H1 (cell line): ENCODE measurements at regions not wholly inside any gene's neighbourhood (a gene's known extent, or its start where the extent isn't known, plus 50 kb on each side); places are given as distances from the start of the nearest gene placed in this dataset.
"Not testable (repeated sequence)": the region's sequence is repeated elsewhere in the genome, so short reads cannot be mapped to it uniquely, and the experiment has no call there.

ENCODE experiments used
- CTCF ChIA-PET: fragments of 300-600 bp; sonication (Branson Sonifier 250); formaldehyde crosslinking; loops from one replicate; lab custom pipeline; 2021; ENCODE audit not compliant: partially characterized antibody; lab: Charles Lee
- POLR2A ChIA-PET: fragments of 300-600 bp; sonication (Branson Sonifier 250); formaldehyde crosslinking; loops from one replicate; lab custom pipeline; 2021; ENCODE audit warnings: inconsistent platforms; ENCODE audit not compliant: partially characterized antibody; lab: Charles Lee
- DNase-seq, 2 experiments: peaks; one replicate each; pipeline versions ENCODE4 v3.0.0 to v3.0.0-alpha.2; 2010 to 2022; ENCODE audit warnings: low spot score in 2 of 2, low read depth in 1 of 2, mixed read lengths in 1 of 2
- FAIRE-seq: peaks from 2 replicates; lab custom pipeline; 2011; peaks lifted over from hg19 to GRCh38; lab: Jason Lieb, UNC
- H2AFZ ChIP-seq: 2 replicates; pipeline ENCODE4 v1.8.1; 2012; ENCODE audit warnings: low read length, inconsistent platforms
- H2AK5ac ChIP-seq: 2 replicates; pipeline ENCODE4 v1.6.1; 2013; ENCODE audit warnings: low read depth, low read length
- H2BK120ac ChIP-seq: replicated peaks from 2 replicates; pipeline ENCODE3; 2013; ENCODE audit warnings: low read depth, low read length, inconsistent platforms
- H2BK12ac ChIP-seq: 2 replicates; pipeline ENCODE4 v1.6.1; 2013; ENCODE audit warnings: low read depth, low read length
- H2BK15ac ChIP-seq: 2 replicates; pipeline ENCODE4 v1.6.1; 2013; ENCODE audit warnings: low read length
- H2BK20ac ChIP-seq: 2 replicates; pipeline ENCODE4 v1.6.1; 2013; ENCODE audit warnings: low read length
- H2BK5ac ChIP-seq: 2 replicates; pipeline ENCODE4 v1.6.1; 2013; ENCODE audit warnings: low read depth, low read length
- H3K14ac ChIP-seq: 2 replicates; pipeline ENCODE4 v1.6.1; 2013; ENCODE audit warnings: inconsistent platforms; ENCODE audit not compliant: insufficient read length
- H3K18ac ChIP-seq: 2 replicates; pipeline ENCODE4 v1.6.1; 2013; ENCODE audit warnings: low read length; ENCODE audit errors: extremely low read depth
- H3K23ac ChIP-seq: 2 replicates; pipeline ENCODE4 v1.6.1; 2013; ENCODE audit warnings: inconsistent platforms; ENCODE audit not compliant: insufficient read length
- H3K23me2 ChIP-seq: 2 replicates; pipeline ENCODE4 v1.6.1; 2013; ENCODE audit warnings: low read depth, low read length
- H3K27ac ChIP-seq: 2 replicates; pipeline ENCODE4 v1.6.1; 2011; ENCODE audit warnings: low read depth, low read length, inconsistent platforms
- H3K27me3 ChIP-seq, 4 experiments: replicated peaks in 1 of 4; 1 replicate in 1 of 4; 2 replicates in 3 of 4; pipeline versions ENCODE4 v1.6.1 to v1.8.1; 2011 to 2013; ENCODE audit warnings: low read length in 3 of 4, mild to moderate bottlenecking in 3 of 4, inconsistent platforms in 2 of 4, mixed read lengths in 2 of 4, moderate library complexity in 1 of 4; ENCODE audit not compliant: control insufficient read depth in 3 of 4, insufficient read depth in 3 of 4; ENCODE audit errors: extremely low read depth in 1 of 4
- H3K36me3 ChIP-seq, 4 experiments: 2 replicates each; pipeline versions ENCODE4 v1.6.1 to v1.8.1; 2011 to 2013; ENCODE audit warnings: mild to moderate bottlenecking in 4 of 4, low read length in 3 of 4, moderate library complexity in 2 of 4, control low read depth in 1 of 4, inconsistent platforms in 1 of 4; ENCODE audit not compliant: insufficient read depth in 4 of 4, control insufficient read depth in 2 of 4
- H3K4ac ChIP-seq: replicated peaks from 2 replicates; pipeline ENCODE3; 2013; ENCODE audit warnings: low read length, low read depth, mixed read lengths, inconsistent platforms; ENCODE audit not compliant: insufficient read length
- H3K4me1 ChIP-seq, 4 experiments: replicated peaks in 1 of 4; 1 replicate in 1 of 4; 2 replicates in 3 of 4; pipeline versions ENCODE4 v1.6.1 to v1.8.1; 2011 to 2013; ENCODE audit warnings: low read length in 3 of 4, inconsistent platforms in 2 of 4, mixed read lengths in 1 of 4; ENCODE audit not compliant: insufficient read depth in 4 of 4, control insufficient read depth in 3 of 4
- H3K4me2 ChIP-seq, 2 experiments: 2 replicates each; pipeline versions ENCODE4 v1.6.1 to v1.8.1; 2011 to 2013; ENCODE audit warnings: low read depth in 2 of 2, low read length in 2 of 2, control low read depth in 1 of 2, inconsistent platforms in 1 of 2, mild to moderate bottlenecking in 1 of 2; ENCODE audit not compliant: insufficient read depth in 1 of 2
- H3K4me3 ChIP-seq, 4 experiments: fragments of 200-600, 300-600 bp in 1 of 4; sonication (generic), shearing (Covaris generic), sonication (Bioruptor Twin) in 1 of 4; 2 replicates each; pipeline versions ENCODE4 v1.5.1 to v1.8.1; 2011 to 2016; ENCODE audit warnings: low read length in 4 of 4, low read depth in 3 of 4, control low read depth in 2 of 4, inconsistent platforms in 2 of 4, mild to moderate bottlenecking in 2 of 4, mixed read lengths in 1 of 4, moderate library complexity in 1 of 4; ENCODE audit not compliant: insufficient read depth in 2 of 4; ENCODE audit errors: extremely low read depth in 1 of 4
- H3K56ac ChIP-seq: replicated peaks from 2 replicates; pipeline ENCODE3; 2013; ENCODE audit warnings: low read depth, mild to moderate bottlenecking, mixed read lengths, low read length, inconsistent platforms; ENCODE audit not compliant: insufficient read length
- H3K79me1 ChIP-seq: 2 replicates; pipeline ENCODE4 v1.6.1; 2013; ENCODE audit warnings: low read depth, low read length, control low read depth
- H3K79me2 ChIP-seq, 2 experiments: 2 replicates each; pipeline versions ENCODE4 v1.6.1 to v1.8.1; 2012 to 2013; ENCODE audit warnings: low read length in 2 of 2, mild to moderate bottlenecking in 2 of 2, inconsistent platforms in 1 of 2; ENCODE audit not compliant: insufficient read depth in 2 of 2, control insufficient read depth in 1 of 2
- H3K9ac ChIP-seq, 4 experiments: replicated peaks in 1 of 4; 1 replicate in 1 of 4; 2 replicates in 3 of 4; pipeline versions ENCODE4 v1.6.1 to v1.8.1; 2011 to 2013; ENCODE audit warnings: low read depth in 3 of 4, low read length in 3 of 4, control low read depth in 2 of 4, mild to moderate bottlenecking in 2 of 4, moderate library complexity in 2 of 4, inconsistent platforms in 1 of 4; ENCODE audit errors: extremely low read depth in 1 of 4
- H3K9me3 ChIP-seq, 2 experiments: 2 replicates each; pipeline versions ENCODE4 v1.6.1 to v1.8.1; 2012 to 2013; ENCODE audit warnings: mild to moderate bottlenecking in 2 of 2, moderate library complexity in 2 of 2, control low read depth in 1 of 2, inconsistent platforms in 1 of 2, low read depth in 1 of 2, low read length in 1 of 2, mixed read lengths in 1 of 2; ENCODE audit not compliant: insufficient read depth in 2 of 2
- H4K20me1 ChIP-seq, 2 experiments: replicated peaks in 1 of 2; 2 replicates each; pipeline versions ENCODE3 to v1.8.1; 2011 to 2013; ENCODE audit warnings: inconsistent platforms in 2 of 2, low read length in 2 of 2, mild to moderate bottlenecking in 1 of 2; ENCODE audit not compliant: insufficient read depth in 2 of 2, control insufficient read depth in 1 of 2
- H4K5ac ChIP-seq: 2 replicates; pipeline ENCODE4 v1.6.1; 2013; ENCODE audit warnings: low read length, low read depth, mixed read lengths, inconsistent platforms; ENCODE audit not compliant: insufficient read length
- H4K8ac ChIP-seq: 2 replicates; pipeline ENCODE4 v1.8.0; 2013; ENCODE audit warnings: mild to moderate bottlenecking, moderate library complexity, low read length, inconsistent platforms; ENCODE audit not compliant: insufficient read depth; ENCODE audit errors: extremely low read depth
- H4K91ac ChIP-seq: replicated peaks from 2 replicates; pipeline ENCODE3; 2013; ENCODE audit warnings: low read length, mixed read lengths, inconsistent platforms; ENCODE audit not compliant: insufficient read length
- NANOG ChIP-seq: IDR thresholded peaks from 2 replicates; pipeline ENCODE4 v1.6.1; 2011; ENCODE audit warnings: low read length, low read depth, mild to moderate bottlenecking, inconsistent platforms; ENCODE audit not compliant: insufficient read depth, poor library complexity, severe bottlenecking
- SIN3A ChIP-seq, 2 experiments: IDR thresholded peaks in 1 of 2; conservative IDR thresholded peaks in 1 of 2; 2 replicates each; pipeline ENCODE4 v1.6.1; 2011 to 2012; ENCODE audit warnings: low read length in 2 of 2, improper control_type of control experiment in 1 of 2, low read depth in 1 of 2, mild to moderate bottlenecking in 1 of 2
- WGBS, 2 experiments: shearing (Covaris generic) in 1 of 2; methylation state at CpG; one replicate each; pipeline versions ENCODE4 v1.1.6 to v1.1.7; 2013 to 2015; ENCODE audit warnings: low lambda C conversion rate in 2 of 2, mixed read lengths in 2 of 2, inconsistent platforms in 1 of 2, low coverage in 1 of 2, missing lambda C conversion rate in 1 of 2; ENCODE audit not compliant: insufficient replicate concordance in 2 of 2, insufficient coverage in 1 of 2, insufficient read length in 1 of 2; ENCODE audit errors: extremely low coverage in 1 of 2, missing lambda C conversion rate in 1 of 2; 5-methylcytosine and 5-hydroxymethylcytosine counted together

GRCh38 chr4:183377491-183377890, 55.3 kb upstream of the CLDN24 start (continued):
- no peak for TF ChIP-seq NANOG
- TF ChIP-seq SIN3A (conservative IDR thresholded peaks at IDR 0.05 in 1 of 2, IDR thresholded peaks at IDR 0.05 in 1 of 2; ENCODE audit: low read depth in 1 of 2, low read length in 2 of 2): no peak

GRCh38 chr4:183378347-183378746, 56.1 kb upstream of the CLDN24 start:
- CTCF ChIA-PET: interaction anchor here (1.3 to 1.6 kb wide), 2 partner anchors 12 to 29 kb away, joined by 4 read pairs; no protein-coding TSS in a partner anchor
- 64% methylated on average over 7 of the region's 7 CpGs; no CpG with 5 or more reads in 1 of the 2 experiments for WGBS, 2 experiments
- H3K9me3 ChIP-seq: peaks cover 12 to 16% of the 10 kb centered on the region in 2 experiments

More at GRCh38 chr4:183378347-183378746, 56.1 kb upstream of the CLDN24 start:
- H3K23ac ChIP-seq, H3K36me3 ChIP-seq, H3K4me3 ChIP-seq, H2BK5ac ChIP-seq, H3K79me1 ChIP-seq, H2BK120ac ChIP-seq, DNase-seq, H3K4me1 ChIP-seq, H3K18ac ChIP-seq, H2AK5ac ChIP-seq, H3K4ac ChIP-seq, POLR2A ChIA-PET, H2BK20ac ChIP-seq, H4K5ac ChIP-seq, H3K79me2 ChIP-seq, H3K14ac ChIP-seq, FAIRE-seq, H2BK12ac ChIP-seq, H4K91ac ChIP-seq, H3K27me3 ChIP-seq, H3K56ac ChIP-seq, H4K20me1 ChIP-seq, H3K9ac ChIP-seq, H2BK15ac ChIP-seq, H3K4me2 ChIP-seq, H3K23me2 ChIP-seq, H2AFZ ChIP-seq, H4K8ac ChIP-seq, H3K27ac ChIP-seq: not testable (repeated sequence)
